GM18520 (cell line): ENCODE measurements at regions not wholly inside any gene's neighbourhood (a gene's known extent, or its start where the extent isn't known, plus 50 kb on each side); places are given as distances from the start of the nearest gene placed in this dataset.
A peak's percentile ranks its signal among the peaks of the same experiment; 100 is the strongest.
"Not testable (repeated sequence)": the region's sequence is repeated elsewhere in the genome, so short reads cannot be mapped to it uniquely, and the experiment has no call there.

Source experiments
- ATAC-seq: cut with Tn5 transposase; IDR thresholded peaks from one replicate; pipeline ENCODE4 v1.9.1; 2021; ENCODE audit not compliant: unreplicated experiment

DNA sequence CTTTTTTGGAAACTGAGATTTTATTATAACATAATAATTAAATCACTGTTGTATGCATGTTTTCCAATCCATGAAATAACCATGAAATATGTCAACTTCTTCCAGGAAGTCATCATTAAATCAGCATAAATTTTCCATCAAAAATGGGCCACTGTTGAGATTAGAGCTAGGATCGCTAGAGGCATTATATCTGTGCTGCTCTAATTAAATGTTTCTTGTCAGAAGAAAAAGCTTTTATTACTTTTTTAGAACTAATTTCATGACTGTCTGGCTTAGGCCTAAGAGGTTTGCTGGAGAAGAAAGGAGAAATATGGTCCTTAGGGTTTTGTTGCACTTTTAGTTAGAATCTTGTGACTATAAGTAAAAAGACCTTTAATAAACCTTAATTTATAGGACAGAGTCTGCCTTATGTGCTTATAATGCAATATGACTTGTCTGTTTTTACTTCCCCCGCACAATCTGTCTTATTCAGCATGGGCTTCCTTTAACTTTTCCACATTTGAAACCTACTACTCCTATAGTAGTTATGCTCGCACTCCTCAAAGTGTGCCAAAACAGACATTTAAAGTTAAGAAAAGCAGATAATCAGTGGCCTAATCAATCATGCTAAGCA is 363.4 kb upstream of the GCFC2 start:
- no peak for ATAC-seq

DNA sequence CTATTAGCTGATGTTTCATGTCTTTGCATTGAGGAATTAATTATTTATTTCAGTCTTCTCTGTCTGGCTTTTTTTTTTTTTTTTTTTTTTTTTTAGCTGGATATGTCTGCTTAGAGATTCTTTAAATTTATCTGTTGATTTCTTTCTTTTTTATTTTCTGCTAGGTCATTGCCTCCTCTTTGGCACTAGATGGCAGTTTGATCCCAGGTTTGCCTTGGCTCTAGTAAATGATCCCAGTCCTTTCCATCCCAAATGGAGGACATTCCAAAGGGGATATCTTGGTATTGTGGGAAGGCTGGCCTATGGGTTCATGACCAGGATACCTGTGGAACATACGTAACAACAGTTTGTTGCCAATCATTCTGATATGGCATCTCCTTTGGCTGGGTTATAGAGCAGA is 339.5 kb upstream of the GCFC2 start:
- ATAC-seq = no peak

DNA sequence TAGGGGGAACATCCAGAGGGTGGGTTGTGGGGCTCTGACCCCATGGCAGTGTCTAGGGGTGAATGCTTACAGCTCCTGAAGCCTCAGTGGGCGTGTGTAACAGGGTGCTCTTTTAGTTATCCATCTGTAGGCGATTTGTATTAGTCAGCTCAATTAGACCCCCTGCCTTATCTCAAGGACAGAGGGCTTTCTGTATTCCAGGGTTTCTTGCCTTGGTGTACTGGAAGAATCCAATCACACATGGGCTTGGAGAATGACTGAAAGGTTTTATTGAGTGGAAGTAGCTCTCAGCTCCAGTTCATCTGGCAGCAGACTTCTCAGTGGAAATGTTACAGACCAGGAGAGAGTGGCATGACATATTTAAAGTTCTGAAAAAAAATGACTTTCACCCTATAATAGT is 334.0 kb upstream of the GCFC2 start:
- ATAC-seq = no peak

GRCh38 chr2:76039505-76039904 is 328.8 kb upstream of the GCFC2 start:
- no peak for ATAC-seq

DNA sequence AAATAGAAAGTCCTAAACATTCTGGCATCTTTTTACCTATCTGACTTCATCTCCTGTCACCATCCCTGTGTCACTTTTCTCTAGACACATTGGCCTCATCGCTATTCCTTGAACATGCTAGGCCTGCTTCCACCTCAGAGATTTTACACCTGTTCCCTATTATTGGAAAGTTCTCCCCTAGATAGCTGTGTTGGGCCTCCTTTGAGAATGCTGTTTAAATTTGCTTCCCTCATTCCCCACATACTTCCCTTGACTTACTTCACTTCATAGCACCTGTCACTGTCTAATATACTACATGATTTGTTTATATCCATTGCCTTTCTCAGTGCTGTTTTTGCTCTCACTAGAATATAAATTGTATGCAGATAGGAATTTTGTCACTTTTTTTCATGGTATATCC is 317.0 kb upstream of the GCFC2 start:
- ATAC-seq = no peak

DNA sequence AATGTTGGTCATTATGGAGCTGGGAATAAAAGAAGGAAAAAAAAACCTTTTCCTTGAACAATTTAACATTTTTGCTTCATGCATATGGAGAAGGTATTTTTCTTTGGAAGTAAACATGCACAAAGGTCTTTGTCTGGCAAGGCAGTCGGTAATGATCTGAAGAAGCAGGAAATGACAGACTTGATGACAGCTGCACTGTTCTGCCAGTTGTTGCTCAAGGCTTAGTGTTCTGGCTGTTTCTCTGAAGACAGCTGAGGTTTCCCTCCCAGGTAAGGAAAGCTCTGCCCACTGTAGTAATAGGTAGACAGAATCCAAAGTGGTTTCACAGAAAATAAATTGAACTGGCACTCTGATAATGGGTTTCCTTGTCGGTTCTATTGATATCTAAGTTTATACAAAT is 308.4 kb upstream of the GCFC2 start:
- no peak for ATAC-seq

DNA sequence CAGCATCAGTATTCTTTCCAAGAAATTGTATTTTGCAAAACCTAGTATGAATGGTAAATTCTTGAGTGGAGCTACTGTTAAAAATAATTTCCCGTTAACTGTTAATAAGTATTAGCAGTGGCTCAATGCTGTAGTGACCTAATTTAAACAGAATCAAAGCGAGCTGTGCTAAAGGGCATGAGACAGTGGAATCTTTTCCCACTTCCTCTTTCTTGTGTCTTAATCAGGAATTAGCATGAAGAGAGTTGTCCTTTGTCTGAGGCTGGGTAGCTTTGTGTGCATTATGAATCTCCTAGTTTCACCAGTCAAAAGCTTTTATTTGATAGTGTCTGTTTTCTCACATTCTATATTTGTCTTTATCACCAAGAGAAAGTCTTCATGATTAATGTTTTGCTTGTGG is 298.8 kb upstream of the GCFC2 start:
- no peak for ATAC-seq

- peak; percentile 84 for ATAC-seq
These were observed 297.4 kb upstream of the GCFC2 start for GRCh38 chr2:76008001-76008702.

DNA sequence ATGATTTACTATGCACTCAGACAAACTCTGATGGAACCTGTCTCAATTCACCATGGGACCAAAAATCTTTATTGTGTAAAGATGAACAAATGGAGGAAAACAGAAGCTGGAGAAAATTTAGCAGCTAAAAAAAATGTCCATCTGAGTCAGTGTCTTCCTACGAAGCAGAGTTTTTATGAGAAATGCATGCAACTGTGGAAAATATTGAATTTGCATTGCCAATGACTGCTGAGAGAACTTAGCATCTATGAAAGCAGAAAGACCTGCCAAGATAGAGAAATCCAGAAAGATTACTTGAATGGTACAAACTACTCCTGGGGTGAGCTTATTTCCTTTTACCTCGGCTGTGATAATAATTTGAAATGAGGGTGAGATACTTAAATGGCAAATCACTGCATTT is 289.7 kb upstream of the GCFC2 start:
- no peak for ATAC-seq

GRCh38 chr2:75998451-75998850 is 287.7 kb upstream of the GCFC2 start:
- ATAC-seq = no peak

GRCh38 chr2:75994759-75995158 is 284.0 kb upstream of the GCFC2 start:
- no peak for ATAC-seq

- ATAC-seq = not testable (repeated sequence)
These were observed 277.9 kb upstream of the GCFC2 start for GRCh38 chr2:75988622-75989021.

DNA sequence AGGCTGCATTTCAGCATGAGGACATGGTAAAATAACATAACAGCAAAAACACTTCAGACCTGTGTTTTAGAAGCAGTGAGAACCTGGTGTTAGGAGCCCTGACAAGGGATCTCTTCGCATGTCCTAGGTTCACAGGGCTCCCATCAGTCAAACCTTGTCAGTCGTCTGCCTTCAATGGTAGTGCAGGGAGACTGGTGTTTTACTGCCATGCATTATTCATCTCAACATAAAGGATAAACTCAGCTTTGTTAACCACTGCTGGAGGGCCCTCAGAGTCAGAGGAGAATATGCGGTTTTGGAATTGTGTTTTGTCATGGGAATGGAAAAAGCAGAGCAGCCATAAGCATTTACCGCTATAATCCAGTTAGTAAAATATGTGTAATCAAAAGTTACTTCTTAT is 275.9 kb upstream of the GCFC2 start:
- no peak for ATAC-seq

GRCh38 chr2:75982719-75983118 is 272.0 kb upstream of the GCFC2 start:
- ATAC-seq = no peak

GRCh38 chr2:75964646-75965045 is 253.9 kb upstream of the GCFC2 start:
- no peak for ATAC-seq

- ATAC-seq = no peak
These were observed 249.8 kb upstream of the GCFC2 start for GRCh38 chr2:75960472-75961009.

- no peak for ATAC-seq
These were observed 249.2 kb upstream of the GCFC2 start for GRCh38 chr2:75959724-75960471.

DNA sequence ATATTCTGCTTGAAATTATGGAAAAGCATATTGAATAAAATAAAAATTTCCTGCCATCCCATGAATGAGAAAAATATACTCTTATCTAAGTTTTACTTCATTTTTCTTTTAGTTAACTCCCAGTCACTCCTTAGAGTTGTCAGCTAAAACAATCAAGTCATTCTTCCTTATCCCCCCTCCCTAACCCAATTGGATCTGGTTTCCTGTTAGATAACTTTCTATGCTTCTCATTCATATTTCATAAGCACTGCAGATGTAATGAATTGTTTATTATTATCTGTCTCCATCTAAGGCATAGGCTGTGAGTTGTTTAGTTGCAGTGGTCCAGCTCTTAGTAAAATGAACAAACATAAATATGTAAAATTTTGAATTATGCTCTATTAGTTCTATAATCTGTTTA is 244.0 kb upstream of the GCFC2 start:
- no peak for ATAC-seq

DNA sequence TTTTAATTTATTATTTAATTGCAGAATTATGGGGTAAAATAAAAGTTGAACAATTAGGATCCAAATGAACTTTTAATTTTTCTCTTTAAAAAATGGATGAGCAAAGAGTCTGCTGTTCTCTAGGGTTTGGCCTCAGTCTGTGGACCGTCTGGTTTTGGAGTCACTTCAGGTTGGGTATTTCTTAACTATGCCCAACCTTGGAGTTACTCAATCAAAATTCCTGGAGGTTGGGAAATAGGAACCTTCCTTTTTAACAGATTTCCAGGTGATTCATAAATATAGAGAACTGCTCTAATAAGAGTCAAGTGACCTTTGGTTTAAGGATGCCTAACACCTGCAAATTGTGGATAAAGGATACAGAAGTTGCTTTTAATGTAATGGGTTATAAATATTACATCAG is 241.5 kb upstream of the GCFC2 start:
- no peak for ATAC-seq

GRCh38 chr2:75949385-75950030 is 238.8 kb upstream of the GCFC2 start:
- no peak for ATAC-seq

DNA sequence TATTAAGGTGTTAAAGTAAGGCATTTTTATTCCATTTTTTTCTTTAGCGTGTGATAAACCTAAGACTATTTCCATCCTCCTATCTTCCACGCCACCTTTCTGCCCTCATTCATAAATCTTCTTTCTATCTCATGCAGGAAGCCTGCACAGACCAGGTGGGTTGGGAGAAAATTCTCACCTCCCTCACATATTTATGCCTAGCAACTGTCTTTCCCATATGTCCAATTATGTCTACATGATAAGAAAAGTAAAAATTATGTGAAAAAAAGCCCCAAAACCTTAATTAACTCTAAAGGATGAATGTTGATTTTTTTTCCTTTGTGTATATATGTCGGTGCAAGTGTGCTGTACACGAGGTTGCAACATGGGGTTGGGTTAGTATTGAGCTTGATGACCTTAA is 225.6 kb upstream of the GCFC2 start:
- ATAC-seq = no peak

- no peak for ATAC-seq
These were observed 222.3 kb upstream of the GCFC2 start for GRCh38 chr2:75932996-75933395.
